ENCODE measurements at regions not wholly inside any gene's neighbourhood (a gene's known extent, or its start where the extent isn't known, plus 50 kb on each side); places are given as distances from the start of the nearest gene placed in this dataset.
"Not testable (repeated sequence)": the region's sequence is repeated elsewhere in the genome, so short reads cannot be mapped to it uniquely, and the experiment has no call there.

DNA sequence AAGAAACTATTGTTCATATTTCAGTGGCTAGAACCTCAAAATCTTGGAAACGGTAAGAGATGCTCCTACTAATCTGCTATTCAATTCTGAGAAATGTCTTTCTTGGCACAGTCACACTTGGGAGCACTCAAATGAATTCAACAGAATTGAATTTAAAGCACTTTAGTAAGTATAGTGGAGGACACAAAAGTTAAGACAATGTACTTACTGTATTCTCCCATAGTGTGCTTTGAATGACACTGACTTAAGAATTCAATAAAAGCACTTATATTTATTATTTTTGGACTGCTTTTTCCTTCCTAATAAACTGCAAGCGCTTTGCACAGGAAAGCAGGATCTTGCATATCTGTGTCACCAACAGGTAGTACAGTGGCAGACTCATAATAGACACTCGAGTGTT is 156.1 kb upstream of the RIMS1 start:
- DNase-seq = no peak

DNA sequence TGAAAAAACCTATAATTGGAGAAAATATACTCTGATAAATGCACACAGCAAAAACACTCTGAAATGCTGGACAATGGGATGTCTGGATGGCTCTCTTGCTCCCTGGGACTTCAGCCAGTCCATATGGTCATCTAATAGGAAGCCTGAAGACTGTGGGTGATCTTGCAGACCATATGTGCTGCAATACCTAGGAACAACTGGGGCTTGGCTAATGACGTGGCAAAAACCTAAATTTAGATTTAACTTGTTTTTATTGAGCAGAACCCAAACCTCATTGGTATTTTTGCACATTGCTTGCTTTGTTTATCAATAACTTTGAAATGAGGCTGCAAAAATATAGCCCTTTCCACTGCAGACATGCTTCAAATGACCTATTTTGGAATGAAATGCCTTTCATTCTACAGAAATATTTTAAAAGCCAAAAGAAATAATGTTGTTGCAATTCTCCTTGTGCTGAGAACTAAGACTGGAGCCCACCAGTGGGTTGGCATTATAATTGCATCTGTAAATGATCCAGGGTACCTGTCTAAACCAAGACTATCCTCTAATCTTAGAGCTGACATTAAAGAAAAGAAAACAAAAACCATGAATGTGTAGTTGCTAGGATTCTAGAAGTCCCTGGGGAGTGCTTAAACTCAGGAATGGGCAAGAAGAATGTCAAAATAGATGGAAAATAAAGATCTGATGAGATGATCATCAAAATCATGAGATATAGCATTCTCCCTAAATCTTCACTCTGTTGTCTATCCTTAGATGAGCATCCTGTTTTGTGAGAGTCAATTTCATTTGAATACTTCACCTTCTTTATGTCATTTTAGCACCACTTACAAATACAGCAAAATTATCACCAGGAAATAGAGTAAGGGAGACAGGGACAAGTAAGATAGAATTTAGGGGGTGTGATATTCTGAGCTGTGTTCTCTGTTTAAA is 152.1 kb upstream of the RIMS1 start:
- no peak for DNase-seq

DNA sequence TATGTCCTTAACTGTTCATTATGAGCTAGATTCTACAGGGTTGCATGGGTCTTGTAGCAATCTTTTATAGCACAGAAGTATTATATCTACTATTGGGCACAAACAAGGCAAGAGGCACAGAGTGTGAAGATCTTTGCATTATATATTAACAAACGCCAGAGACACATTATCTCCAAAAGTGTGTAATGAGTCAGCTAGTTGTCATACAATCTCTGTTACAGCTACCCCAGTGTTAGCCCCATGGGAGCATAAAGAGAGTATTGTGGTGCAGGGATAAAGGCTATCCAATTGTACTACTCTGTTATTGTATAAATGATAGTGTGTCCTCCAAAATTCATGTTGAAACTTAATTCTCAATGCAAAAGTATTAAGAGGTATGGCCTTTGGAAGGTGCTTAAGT is 148.4 kb upstream of the RIMS1 start:
- DNase-seq = no peak

DNA sequence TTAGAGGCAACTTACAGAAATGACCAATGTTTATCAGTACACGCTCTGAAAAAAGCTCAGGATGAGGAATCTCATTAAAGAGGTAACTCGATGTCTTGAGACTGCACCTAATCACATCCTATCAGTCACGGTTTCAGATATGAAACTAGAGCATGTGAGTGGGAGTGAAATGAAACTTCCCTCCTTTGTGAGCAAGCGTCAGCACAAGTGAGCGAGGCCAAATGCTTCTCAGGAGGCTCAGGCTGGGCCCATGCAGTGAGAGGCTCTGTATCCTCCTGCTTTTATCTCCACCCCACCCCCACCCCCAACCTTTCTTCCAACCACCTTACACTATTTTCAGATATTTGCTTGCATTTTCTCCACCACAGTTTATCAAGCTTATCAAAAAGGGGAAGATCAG is 140.8 kb upstream of the RIMS1 start:
- no peak for DNase-seq

DNA sequence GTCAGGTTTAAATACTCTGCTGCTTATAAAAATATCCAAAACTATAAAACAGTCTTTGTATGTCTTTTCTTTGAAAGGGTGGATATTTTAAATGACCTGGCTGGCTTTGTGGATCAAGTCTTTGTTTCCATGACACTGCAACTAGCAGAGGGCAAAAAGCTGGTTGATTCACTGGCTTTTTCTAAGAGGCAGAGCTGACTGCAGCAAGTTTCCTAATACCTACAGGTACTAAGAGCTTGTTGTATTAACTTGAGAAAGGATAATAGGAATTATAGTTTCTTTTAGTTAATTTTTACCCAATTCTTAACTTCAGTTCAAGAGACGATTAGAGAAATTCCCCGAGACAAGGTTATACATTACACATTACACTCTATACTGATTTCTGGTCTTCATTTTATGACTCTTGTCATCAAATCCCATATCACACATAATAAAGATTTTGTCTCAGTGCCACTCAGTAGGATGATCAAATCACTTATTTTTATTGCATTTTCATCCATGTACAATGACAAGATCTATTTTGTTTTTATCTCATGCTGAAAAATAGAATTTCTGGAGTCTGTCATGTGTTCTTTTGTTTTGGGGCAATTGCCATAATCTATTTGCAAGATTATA is 120.1 kb upstream of the RIMS1 start:
- no peak for DNase-seq

DNA sequence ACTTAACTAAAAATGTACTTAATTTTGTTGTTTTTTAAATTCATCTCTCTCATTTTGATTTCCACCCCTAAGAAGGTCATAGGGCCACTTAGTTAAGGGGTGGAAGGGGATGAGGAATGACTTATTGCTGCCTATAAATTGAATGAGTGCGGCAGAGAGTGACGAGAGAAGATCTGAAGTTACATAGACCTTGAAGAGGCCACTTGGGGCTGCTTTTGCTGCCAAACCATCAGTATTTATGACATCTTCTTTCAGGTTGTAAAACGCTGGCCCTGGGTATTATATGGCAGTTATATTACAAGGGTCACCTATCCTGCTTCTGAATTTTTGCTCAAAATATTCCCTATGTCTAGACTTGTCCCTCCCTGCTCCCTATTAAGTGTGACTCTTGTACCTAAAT is 119.6 kb upstream of the RIMS1 start:
- no peak for DNase-seq

DNA sequence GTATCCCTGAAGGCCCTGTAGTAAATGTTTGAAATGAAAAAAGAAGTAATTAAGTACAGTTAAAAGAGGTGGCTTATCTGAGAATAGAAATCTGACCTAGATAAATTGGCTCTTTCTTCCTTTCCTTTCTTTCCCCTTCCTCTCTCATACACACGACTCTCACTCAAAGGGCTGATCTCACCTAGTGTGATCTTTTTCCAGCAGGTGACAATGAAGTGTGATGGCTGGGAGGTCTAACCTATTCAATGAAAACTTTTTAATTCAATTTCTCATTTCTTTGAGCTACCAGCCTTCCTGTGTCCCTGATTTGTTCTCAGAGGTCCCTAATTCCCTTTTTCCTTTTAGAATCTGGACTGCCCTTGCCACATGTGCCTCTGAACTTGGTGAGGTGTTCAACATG is 118.0 kb upstream of the RIMS1 start:
- DNase-seq = no peak

DNA sequence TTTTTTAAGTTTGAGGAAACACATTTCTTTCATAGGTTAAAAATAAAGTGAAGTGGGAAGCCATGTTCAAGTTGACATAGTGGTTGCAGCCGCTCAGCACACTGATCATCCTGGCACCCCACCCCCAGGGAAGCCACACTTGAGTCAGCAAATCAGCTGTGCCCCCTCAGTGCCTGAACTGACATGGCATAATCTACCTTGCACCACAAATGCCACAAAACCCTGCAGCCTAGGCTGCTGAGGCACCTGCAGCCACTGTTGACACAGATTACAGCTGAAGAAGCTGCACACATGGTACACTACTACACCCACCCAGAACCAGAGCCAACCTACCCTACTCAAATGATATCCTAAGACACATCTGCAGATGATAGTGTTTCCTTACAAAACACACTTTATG is 77.5 kb upstream of the RIMS1 start:
- no peak for DNase-seq

DNA sequence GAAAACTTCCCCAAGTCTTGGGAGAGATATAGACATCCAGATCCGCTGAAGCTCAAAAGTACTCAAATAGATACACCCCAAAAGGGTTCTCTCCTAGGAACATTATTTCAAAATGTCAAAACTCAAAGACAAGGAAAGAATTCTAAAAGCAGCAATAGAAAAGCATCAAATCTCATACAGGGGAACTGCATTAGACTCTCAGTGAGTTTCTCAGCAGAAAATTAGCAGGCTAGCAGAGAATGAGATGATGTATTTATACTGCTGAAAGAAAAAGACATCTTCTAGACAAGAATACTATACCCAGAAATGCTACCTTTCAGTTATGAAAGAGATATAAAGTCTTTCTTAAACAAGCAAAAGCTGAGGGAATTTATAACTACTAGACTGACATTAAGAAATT is 75.5 kb upstream of the RIMS1 start:
- no peak for DNase-seq

DNA sequence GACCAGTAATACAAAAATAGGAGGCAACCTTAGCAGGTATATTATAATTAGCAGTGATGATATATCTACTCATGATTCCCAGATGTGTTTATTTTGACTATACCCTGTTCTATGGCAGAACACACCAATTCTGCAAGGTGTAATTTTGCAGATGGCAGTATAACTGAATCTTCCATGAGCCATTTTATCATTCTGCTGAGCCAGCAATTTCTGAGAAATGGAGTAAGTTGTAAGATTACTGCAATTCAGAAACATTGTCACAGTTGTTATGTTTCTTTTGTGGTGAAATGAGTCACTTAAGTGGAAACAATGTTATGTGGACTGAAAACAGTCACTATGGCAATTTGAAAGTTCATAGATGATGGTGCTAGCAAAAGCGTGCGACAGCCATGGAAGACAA is 63.7 kb upstream of the RIMS1 start:
- DNase-seq = no peak

DNA sequence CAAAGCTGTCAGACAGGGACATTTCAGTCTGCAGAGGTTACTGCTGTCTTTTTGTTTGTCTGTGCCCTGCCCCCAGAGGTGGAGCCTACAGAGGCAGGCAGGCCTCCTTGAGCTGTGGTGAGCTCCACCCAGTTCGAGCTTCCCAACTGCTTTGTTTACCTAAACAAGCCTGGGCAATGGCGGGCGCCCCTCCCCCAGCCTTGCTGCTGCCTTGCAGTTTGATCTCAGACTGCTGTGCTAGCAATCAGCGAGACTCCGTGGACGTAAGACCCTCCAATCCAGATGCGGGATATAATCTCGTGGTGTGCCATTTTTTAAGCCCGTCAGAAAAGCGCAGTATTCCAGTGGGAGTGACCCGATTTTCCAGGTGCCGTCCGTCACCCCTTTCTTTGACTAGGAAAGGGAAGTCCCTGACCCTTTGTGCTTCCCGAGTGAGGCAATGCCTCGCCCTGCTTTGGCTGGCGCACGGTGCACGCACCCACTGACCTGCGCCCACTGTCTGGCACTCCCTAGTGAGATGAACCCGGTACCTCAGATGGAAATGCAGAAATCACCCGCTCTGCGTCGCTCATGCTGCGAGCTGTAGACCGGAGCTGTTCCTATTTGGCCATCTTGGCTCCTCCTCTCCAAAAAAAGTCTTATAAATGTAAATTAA is 54.1 kb upstream of the RIMS1 start:
- DNase-seq = not testable (repeated sequence)
